Endothelial cell of umbilical vein (primary cell): ENCODE measurements at regions not wholly inside any gene's neighbourhood (a gene's known extent, or its start where the extent isn't known, plus 50 kb on each side); places are given as distances from the start of the nearest gene placed in this dataset.
"Not testable (repeated sequence)": the region's sequence is repeated elsewhere in the genome, so short reads cannot be mapped to it uniquely, and the experiment has no call there.

ENCODE experiments used
- BruUV-seq: library from RNA; stranded (reverse); fragments of 400-500 nt; replicated peaks from 2 replicates; lab custom pipeline; 2021; lab: Mats Ljungman, UMichigan
- CTCF ChIA-PET: fragments of 300-600, 350-600 bp; sonication (Branson Sonifier 250); formaldehyde crosslinking; loops from one replicate; lab custom pipeline; 2021; ENCODE audit warnings: antibody characterized with exemption, inconsistent platforms; lab: Charles Lee
- POLR2A ChIA-PET: fragments of 300-600, 350-600 bp; sonication (Branson Sonifier 250); formaldehyde crosslinking; loops from one replicate; lab custom pipeline; 2021; ENCODE audit warnings: antibody characterized with exemption, inconsistent platforms; lab: Charles Lee
- DNase-seq: peaks from one replicate; pipeline ENCODE4 v3.0.0-alpha.2; 2011; ENCODE audit warnings: low read depth, low spot score
- FAIRE-seq: peaks from 2 replicates; lab custom pipeline; 2011; peaks lifted over from hg19 to GRCh38; lab: Jason Lieb, UNC
- H2AFZ ChIP-seq: 2 replicates; pipeline ENCODE4 v1.6.0; 2012; ENCODE audit warnings: low read depth, low read length, control low read depth, inconsistent platforms
- H3K27ac ChIP-seq: 2 replicates; pipeline ENCODE4 v1.5.1; 2011; ENCODE audit warnings: low read depth, mild to moderate bottlenecking, control low read depth, low read length, moderate library complexity; ENCODE audit not compliant: insufficient read depth
- H3K27me3 ChIP-seq, 2 experiments: 2 replicates each; pipeline versions ENCODE4 v1.6.0 to v1.6.1; 2011; ENCODE audit warnings: low read length in 2 of 2, mixed read lengths in 1 of 2; ENCODE audit not compliant: control insufficient read depth in 2 of 2, insufficient read depth in 2 of 2
- H3K36me3 ChIP-seq, 2 experiments: 2 replicates in 1 of 2; 3 replicates in 1 of 2; pipeline ENCODE4 v1.5.1; 2011; ENCODE audit warnings: low read length in 2 of 2, mild to moderate bottlenecking in 1 of 2, moderate library complexity in 1 of 2; ENCODE audit not compliant: control insufficient read depth in 2 of 2, insufficient read depth in 2 of 2; ENCODE audit errors: extremely low read depth in 1 of 2
- H3K4me1 ChIP-seq: 3 replicates; pipeline ENCODE4 v1.5.1; 2011; ENCODE audit warnings: mild to moderate bottlenecking, low read length; ENCODE audit not compliant: control insufficient read depth, insufficient read depth; ENCODE audit errors: extremely low read depth
- H3K4me2 ChIP-seq: 2 replicates; pipeline ENCODE4 v1.6.1; 2011; ENCODE audit warnings: low read length, control low read depth, mixed read lengths; ENCODE audit not compliant: insufficient read depth
- H3K4me3 ChIP-seq, 3 experiments: fragments of 200-600 bp in 1 of 3; sonication (generic), shearing (Covaris generic) in 1 of 3; replicated peaks in 1 of 3; 2 replicates each; pipeline ENCODE4 v1.5.1; 2011 to 2016; ENCODE audit warnings: control low read depth in 3 of 3, low read length in 3 of 3, mild to moderate bottlenecking in 2 of 3, inconsistent platforms in 1 of 3, low read depth in 1 of 3, moderate library complexity in 1 of 3; ENCODE audit not compliant: insufficient read depth in 1 of 3
- H3K79me2 ChIP-seq: 2 replicates; pipeline ENCODE4 v1.6.0; 2012; ENCODE audit warnings: low read length, inconsistent platforms; ENCODE audit not compliant: control insufficient read depth, insufficient read depth
- H3K9ac ChIP-seq: replicated peaks from 2 replicates; pipeline ENCODE3; 2011; ENCODE audit warnings: low read length, control low read depth; ENCODE audit not compliant: insufficient read depth; ENCODE audit errors: extremely low read depth
- H3K9me1 ChIP-seq: replicated peaks from 3 replicates; pipeline ENCODE4 v1.6.0; 2011; ENCODE audit warnings: mild to moderate bottlenecking, low read length; ENCODE audit not compliant: control insufficient read depth, insufficient read depth; ENCODE audit errors: extremely low read depth
- H3K9me3 ChIP-seq: replicated peaks from 2 replicates; pipeline ENCODE4 v1.5.1; 2012; ENCODE audit warnings: low read length, inconsistent platforms; ENCODE audit not compliant: control insufficient read depth, insufficient read depth
- H4K20me1 ChIP-seq: replicated peaks from 2 replicates; pipeline ENCODE3; 2011; ENCODE audit warnings: mild to moderate bottlenecking, low read length; ENCODE audit not compliant: control insufficient read depth, insufficient read depth; ENCODE audit errors: extremely low read depth
- EZH2 ChIP-seq: IDR thresholded peaks from 2 replicates; pipeline ENCODE4 v1.6.1; 2012; ENCODE audit warnings: borderline replicate concordance, low read depth, mild to moderate bottlenecking, moderate library complexity, low read length, inconsistent platforms; ENCODE audit not compliant: severe bottlenecking
- FOS ChIP-seq: IDR thresholded peaks from 2 replicates; pipeline ENCODE4 v1.6.1; 2011; ENCODE audit warnings: mild to moderate bottlenecking, low read length, moderate library complexity, borderline replicate concordance; ENCODE audit not compliant: insufficient read depth
- GATA2 ChIP-seq: IDR thresholded peaks from 2 replicates; pipeline ENCODE4 v1.7.0; 2011; ENCODE audit warnings: low read depth, mild to moderate bottlenecking, moderate library complexity, mixed read lengths, low read length; ENCODE audit not compliant: insufficient read length, insufficient read depth
- JUN ChIP-seq: IDR thresholded peaks from 2 replicates; pipeline ENCODE4 v1.6.1; 2011; ENCODE audit warnings: borderline replicate concordance, low read depth; ENCODE audit not compliant: insufficient read length, insufficient read depth
- MYC ChIP-seq: IDR thresholded peaks from one replicate; pipeline ENCODE4 v1.6.1; 2011; ENCODE audit warnings: mild to moderate bottlenecking, low read depth, low read length
- POLR2A ChIP-seq: IDR thresholded peaks from 2 replicates; pipeline ENCODE4 v1.6.1; 2012; ENCODE audit warnings: low read depth, mild to moderate bottlenecking, control low read depth, low read length
- POLR2AphosphoS5 ChIP-seq: IDR thresholded peaks from 2 replicates; pipeline ENCODE4 v1.6.1; 2012; ENCODE audit warnings: low read depth, mild to moderate bottlenecking, control low read depth, low read length, moderate library complexity; ENCODE audit not compliant: insufficient read depth
- dilution Hi-C: fragments of 300-500 bp; cut with MboI; formaldehyde crosslinking; loops from one replicate; pipeline ENCODE4 v1.15.0; 2019; ENCODE audit warnings: low sequenced_read_pairs; ENCODE audit not compliant: extremely low pct_ligation_motif_present
- intact Hi-C: fragments of 100-400 bp; cut with micrococcal nuclease; formaldehyde crosslinking; loops from one replicate; pipeline ENCODE4 v1.10.0; 2022
- TF ChIP-seq, protein P1 (sequence below), 2 donors: IDR thresholded peaks; 1 replicate in 1 of 2; 2 replicates in 1 of 2; pipeline ENCODE4 v1.5.1; 2011; ENCODE audit warnings: low read length in 2 of 2, mild to moderate bottlenecking in 2 of 2, moderate library complexity in 2 of 2, control low read depth in 1 of 2, inconsistent platforms in 1 of 2, low read depth in 1 of 2; ENCODE audit not compliant: insufficient read depth in 1 of 2; ENCODE audit errors: extremely low read depth in 1 of 2
- TF ChIP-seq, protein P2 (sequence below): IDR thresholded peaks from 2 replicates; pipeline ENCODE4 v1.6.1; 2011; ENCODE audit not compliant: insufficient read depth, insufficient read length

DNA sequence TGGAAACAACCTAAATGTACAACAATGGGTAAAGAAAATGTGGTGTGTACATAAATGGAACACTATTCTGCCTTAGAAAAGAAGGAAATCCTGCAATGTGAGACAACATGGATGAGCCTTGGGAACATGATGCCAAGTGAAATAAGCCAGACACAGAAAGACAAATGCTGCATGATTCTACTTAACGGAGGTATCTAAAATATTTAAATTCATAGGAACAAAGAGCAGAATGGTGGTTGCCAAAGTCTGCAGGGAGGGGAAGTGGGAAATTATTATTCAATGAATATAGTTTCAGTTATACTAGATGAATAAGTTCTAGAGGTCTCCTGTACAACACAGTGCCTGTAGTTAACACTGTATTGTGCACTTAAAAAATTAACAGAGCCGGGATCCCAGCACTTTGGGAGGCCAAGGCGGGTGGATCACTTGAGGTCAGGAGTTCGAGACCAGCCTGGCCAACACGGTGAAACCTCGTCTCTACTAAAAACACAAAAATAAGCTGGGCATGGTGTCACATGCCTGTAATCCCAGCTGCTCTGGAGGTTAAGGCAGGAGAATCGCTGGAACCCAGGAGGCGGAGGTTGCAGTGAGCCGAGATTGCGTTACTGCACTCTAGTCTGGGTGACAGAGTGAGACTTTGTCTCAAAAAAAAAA lies 71.4 kb upstream of the SNX9 start:
- Histone ChIP-seq H3K9me1 (no peaks in the 10 kb centered on the region), H4K20me1 (no peaks in the 10 kb centered on the region), H3K4me1 (peaks cover 7% of the 10 kb centered on the region), H3K27me3 (no peaks in the 10 kb centered on the region), H3K4me3 (no peak overlapping the region), H3K4me2 (no peak overlapping the region), H3K79me2 (no peaks in the 10 kb centered on the region), H3K9ac (no peak overlapping the region), H3K9me3 (no peaks in the 10 kb centered on the region), H3K36me3 (no peaks in the 10 kb centered on the region), H2AFZ (no peak overlapping the region), H3K27ac (no peak overlapping the region)
- TF ChIP-seq EZH2 (no peak), JUN (no peak), GATA2 (no peak), POLR2A (no peak), MYC (no peak), FOS (no peak), POLR2AphosphoS5 (no peak)
- TF ChIP-seq, protein P1, sequence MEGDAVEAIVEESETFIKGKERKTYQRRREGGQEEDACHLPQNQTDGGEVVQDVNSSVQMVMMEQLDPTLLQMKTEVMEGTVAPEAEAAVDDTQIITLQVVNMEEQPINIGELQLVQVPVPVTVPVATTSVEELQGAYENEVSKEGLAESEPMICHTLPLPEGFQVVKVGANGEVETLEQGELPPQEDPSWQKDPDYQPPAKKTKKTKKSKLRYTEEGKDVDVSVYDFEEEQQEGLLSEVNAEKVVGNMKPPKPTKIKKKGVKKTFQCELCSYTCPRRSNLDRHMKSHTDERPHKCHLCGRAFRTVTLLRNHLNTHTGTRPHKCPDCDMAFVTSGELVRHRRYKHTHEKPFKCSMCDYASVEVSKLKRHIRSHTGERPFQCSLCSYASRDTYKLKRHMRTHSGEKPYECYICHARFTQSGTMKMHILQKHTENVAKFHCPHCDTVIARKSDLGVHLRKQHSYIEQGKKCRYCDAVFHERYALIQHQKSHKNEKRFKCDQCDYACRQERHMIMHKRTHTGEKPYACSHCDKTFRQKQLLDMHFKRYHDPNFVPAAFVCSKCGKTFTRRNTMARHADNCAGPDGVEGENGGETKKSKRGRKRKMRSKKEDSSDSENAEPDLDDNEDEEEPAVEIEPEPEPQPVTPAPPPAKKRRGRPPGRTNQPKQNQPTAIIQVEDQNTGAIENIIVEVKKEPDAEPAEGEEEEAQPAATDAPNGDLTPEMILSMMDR (IDR thresholded peaks at IDR 0.05; ENCODE audit: extremely low read depth in 1 of 2, insufficient read depth in 1 of 2, low read depth in 1 of 2, low read length in 2 of 2), result no peak
- TF ChIP-seq, protein P2, sequence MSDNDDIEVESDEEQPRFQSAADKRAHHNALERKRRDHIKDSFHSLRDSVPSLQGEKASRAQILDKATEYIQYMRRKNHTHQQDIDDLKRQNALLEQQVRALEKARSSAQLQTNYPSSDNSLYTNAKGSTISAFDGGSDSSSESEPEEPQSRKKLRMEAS, result no peak
- FAIRE-seq (no peak), DNase-seq (peak; percentile 59)
- BruUV-seq, result no TSS peak
- intact Hi-C loops (no loop called here), dilution Hi-C loops (no loop called here)
- ChIA-PET POLR2A (no interaction called here), CTCF (no interaction called here)

DNA sequence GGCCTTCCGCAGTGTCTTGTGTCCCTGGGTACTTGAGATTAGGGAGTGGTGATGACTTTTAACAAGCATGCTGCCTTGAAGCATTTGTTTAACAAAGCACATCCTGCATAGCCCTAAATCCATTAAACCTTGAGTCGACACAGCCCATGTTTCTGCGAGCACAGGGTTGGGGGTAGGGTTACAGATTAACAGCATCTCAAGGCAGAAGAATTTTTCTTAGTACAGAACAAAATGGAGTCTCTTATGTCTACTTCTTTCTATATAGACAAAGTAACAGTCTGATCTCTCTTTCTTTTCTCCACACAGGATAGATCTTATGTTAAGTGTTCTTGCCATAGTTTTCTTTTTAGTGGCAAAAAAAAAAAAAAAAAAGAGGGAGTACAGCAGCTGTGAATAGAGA lies 70.2 kb upstream of the SNX9 start:
- H3K9me3 ChIP-seq, CTCF ChIA-PET, H3K27ac ChIP-seq, BruUV-seq, H3K9me1 ChIP-seq, DNase-seq, H3K36me3 ChIP-seq, H2AFZ ChIP-seq, H3K27me3 ChIP-seq, dilution Hi-C loops, H4K20me1 ChIP-seq, H3K9ac ChIP-seq, POLR2A ChIA-PET, intact Hi-C loops, H3K4me3 ChIP-seq, FAIRE-seq, H3K79me2 ChIP-seq, H3K4me2 ChIP-seq: not testable (repeated sequence)
- H3K4me1 ChIP-seq, result peaks cover 18% of the 10 kb centered on the region
